ENCODE measurements at regions not wholly inside any gene's neighbourhood (a gene's known extent, or its start where the extent isn't known, plus 50 kb on each side); places are given as distances from the start of the nearest gene placed in this dataset.

DNA sequence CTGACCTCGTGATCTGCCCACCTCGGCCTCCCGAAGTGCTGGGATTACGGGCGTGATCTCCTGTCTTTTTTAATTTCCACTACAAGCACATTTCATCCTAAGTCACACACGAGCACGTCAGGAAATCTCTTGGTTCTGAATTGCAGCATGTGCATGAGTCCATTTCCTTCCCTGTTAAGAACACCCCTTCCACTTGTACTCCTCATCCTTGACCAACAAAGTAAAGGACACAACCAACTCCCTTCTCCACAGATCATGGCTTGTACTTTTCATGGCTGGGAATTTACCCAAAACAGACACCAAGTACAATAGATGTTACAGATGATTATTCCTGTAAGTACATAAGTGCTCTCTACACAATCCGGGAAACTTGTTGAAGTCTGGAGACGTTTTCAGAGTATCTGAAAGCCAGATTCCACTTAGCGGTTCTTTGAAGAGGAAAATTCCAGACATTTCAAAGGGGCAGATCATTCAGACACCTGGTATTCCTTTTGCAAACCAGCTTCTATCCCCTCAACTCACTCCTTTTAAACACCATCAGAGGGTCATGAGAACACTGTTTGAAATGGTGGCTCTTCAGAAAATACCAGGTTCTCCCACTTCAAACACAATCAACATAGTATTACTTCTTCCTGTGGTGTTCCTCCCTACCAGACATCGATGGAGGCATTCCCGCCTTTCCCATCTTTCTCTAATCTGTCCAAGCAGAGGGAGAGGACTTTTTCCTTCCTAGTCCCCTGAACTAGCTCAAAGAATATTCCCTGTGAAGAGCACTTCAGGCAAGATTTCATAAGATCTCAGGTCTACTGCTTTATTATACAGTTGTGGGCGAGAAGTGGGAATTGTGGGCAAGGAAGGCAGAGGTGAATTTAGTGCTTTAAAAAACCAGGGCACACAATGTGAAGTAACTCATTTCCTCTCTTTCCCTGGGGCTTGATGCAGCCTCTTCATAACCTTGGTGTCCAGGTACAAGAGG, 80.1 kb upstream of the TSC22D2 start:
- in situ Hi-C loops (cut with MboI): no loop called here
- H3K27ac ChIP-seq (ENCODE audit: extremely low read depth, low read depth, low read length): no peak overlapping the region
- FAIRE-seq (no peak), ATAC-seq (no peak), DNase-seq (ENCODE audit: extremely low read depth in 1 of 4, low spot score in 3 of 4) (no peak)
- H3K36me3 ChIP-seq (ENCODE audit: control insufficient read depth, insufficient read depth, low read length): no peaks in the 10 kb centered on the region
- H3K79me2 ChIP-seq (ENCODE audit: control insufficient read depth, insufficient read depth, low read length): no peaks in the 10 kb centered on the region
- H3K9me1 ChIP-seq (ENCODE audit: control insufficient read depth, insufficient read depth, low read length): no peaks in the 10 kb centered on the region
- H3K4me2 ChIP-seq (ENCODE audit: insufficient read depth, low read length): no peak overlapping the region
- POLR2A ChIA-PET: interaction anchor here (0.6 to 0.7 kb wide), 2 partner anchors 9 to 81 kb away, joined by 3 to 4 read pairs; no protein-coding TSS in a partner anchor
- CTCF ChIA-PET (ENCODE audit: low intra/inter-chr PET ratio): no interaction called here
- TF ChIP-seq, protein P1, sequence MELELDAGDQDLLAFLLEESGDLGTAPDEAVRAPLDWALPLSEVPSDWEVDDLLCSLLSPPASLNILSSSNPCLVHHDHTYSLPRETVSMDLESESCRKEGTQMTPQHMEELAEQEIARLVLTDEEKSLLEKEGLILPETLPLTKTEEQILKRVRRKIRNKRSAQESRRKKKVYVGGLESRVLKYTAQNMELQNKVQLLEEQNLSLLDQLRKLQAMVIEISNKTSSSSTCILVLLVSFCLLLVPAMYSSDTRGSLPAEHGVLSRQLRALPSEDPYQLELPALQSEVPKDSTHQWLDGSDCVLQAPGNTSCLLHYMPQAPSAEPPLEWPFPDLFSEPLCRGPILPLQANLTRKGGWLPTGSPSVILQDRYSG (tag; conservative IDR thresholded peaks at IDR 0.05; ENCODE audit: low read depth): no peak
- TF ChIP-seq, protein P2, sequence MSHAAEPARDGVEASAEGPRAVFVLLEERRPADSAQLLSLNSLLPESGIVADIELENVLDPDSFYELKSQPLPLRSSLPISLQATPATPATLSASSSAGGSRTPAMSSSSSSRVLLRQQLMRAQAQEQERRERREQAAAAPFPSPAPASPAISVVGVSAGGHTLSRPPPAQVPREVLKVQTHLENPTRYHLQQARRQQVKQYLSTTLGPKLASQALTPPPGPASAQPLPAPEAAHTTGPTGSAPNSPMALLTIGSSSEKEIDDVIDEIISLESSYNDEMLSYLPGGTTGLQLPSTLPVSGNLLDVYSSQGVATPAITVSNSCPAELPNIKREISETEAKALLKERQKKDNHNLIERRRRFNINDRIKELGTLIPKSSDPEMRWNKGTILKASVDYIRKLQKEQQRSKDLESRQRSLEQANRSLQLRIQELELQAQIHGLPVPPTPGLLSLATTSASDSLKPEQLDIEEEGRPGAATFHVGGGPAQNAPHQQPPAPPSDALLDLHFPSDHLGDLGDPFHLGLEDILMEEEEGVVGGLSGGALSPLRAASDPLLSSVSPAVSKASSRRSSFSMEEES (CRISPR knock-in tag; IDR thresholded peaks at IDR 0.05): no peak
- TF ChIP-seq PHF20 (IDR thresholded peaks at IDR 0.05; ENCODE audit: partially characterized antibody): no peak
- TF ChIP-seq KDM5B (IDR thresholded peaks at IDR 0.05; ENCODE audit: insufficient replicate concordance, low read depth, low read length): no peak
- TF ChIP-seq SIN3B (IDR thresholded peaks at IDR 0.05; ENCODE audit: low read depth): no peak
- no peak overlapping the region for H3K9ac ChIP-seq (ENCODE audit: insufficient read depth in 1 of 2, low read depth in 2 of 2, low read length in 2 of 2)
- no peak overlapping the region for H3K4me3 ChIP-seq
- WGBS (ENCODE audit: insufficient coverage, low coverage, missing lambda C conversion rate): 6% methylated on average over 13 of the region's 13 CpGs
- intact Hi-C loops (cut with micrococcal nuclease): no loop called here
- H3K9me3 ChIP-seq (replicated peaks; ENCODE audit: control insufficient read depth, insufficient read depth, low read depth, low read length): 0 out of 2 replicates have a peak, but pooled peaks cover 1% of the 10 kb centered on the region
- no peak overlapping the region for H2AFZ ChIP-seq (ENCODE audit: low read depth, low read length)
- no TSS peak for BruUV-seq (replicated peaks)
- H3K27me3 ChIP-seq (ENCODE audit: control insufficient read depth in 2 of 2, insufficient read depth in 2 of 2, low read length in 2 of 2): peaks cover 5 to 10% of the 10 kb centered on the region in 2 experiments; a peak in 3 of 5 replicates
- H4K20me1 ChIP-seq (replicated peaks; ENCODE audit: control insufficient read depth, insufficient read depth, low read length): no peaks in the 10 kb centered on the region
- no peaks in the 10 kb centered on the region for H3K4me1 ChIP-seq (replicated peaks in 1 of 2; ENCODE audit: control insufficient read depth in 2 of 2, insufficient read depth in 2 of 2, low read length in 2 of 2)
